HepG2 (cell line): ENCODE measurements at regions not wholly inside any gene's neighbourhood (a gene's known extent, or its start where the extent isn't known, plus 50 kb on each side); places are given as distances from the start of the nearest gene placed in this dataset.

Experiments
- ATAC-seq: fragments of 200-7000 bp; cut with Tn5 transposase; 3 replicates; pipeline ENCODE4 v1.9.1; 2020; ENCODE audit warnings: mild to moderate bottlenecking, moderate library complexity
- BruUV-seq: library from RNA; stranded (reverse); fragments of 400-500 nt; replicated peaks from 2 replicates; lab custom pipeline; 2021; lab: Mats Ljungman, UMichigan
- CTCF ChIA-PET: fragments of 300-600 bp; formaldehyde crosslinking; extraction: SDS; loops from one replicate; lab custom pipeline; 2021; ENCODE audit warnings: low total read pairs, inconsistent platforms, low intra/inter-chr PET ratio; lab: Yijun Ruan, JAX
- POLR2A ChIA-PET: fragments of 350-600 bp; sonication (Branson Sonifier 250); formaldehyde crosslinking; loops from one replicate; lab custom pipeline; 2020; ENCODE audit warnings: antibody characterized with exemption, inconsistent platforms; lab: Yijun Ruan, JAX
- DNase-seq: peaks from one replicate; pipeline ENCODE4 v3.0.0-alpha.2; 2015; ENCODE audit warnings: low spot score
- FAIRE-seq: peaks from 3 replicates; lab custom pipeline; 2011; peaks lifted over from hg19 to GRCh38; lab: Jason Lieb, UNC
- H2AFZ ChIP-seq: one replicate; pipeline ENCODE4 v1.6.1; 2011; ENCODE audit warnings: low read length, inconsistent platforms
- H3K27ac ChIP-seq: fragments of 300-600 bp; 3 replicates; pipeline ENCODE4 v1.8.0; 2011; ENCODE audit warnings: mixed run types, mild to moderate bottlenecking, mixed read lengths, low read length, inconsistent platforms; ENCODE audit not compliant: insufficient read depth; ENCODE audit errors: extremely low read length
- H3K27me3 ChIP-seq, 2 experiments: fragments of 200-600 bp in 1 of 2; 2 replicates in 1 of 2; 3 replicates in 1 of 2; pipeline versions ENCODE4 v1.6.0 to v1.8.0; 2011; ENCODE audit warnings: low read length in 2 of 2, mild to moderate bottlenecking in 2 of 2, moderate library complexity in 2 of 2, inconsistent platforms in 1 of 2; ENCODE audit not compliant: insufficient read depth in 2 of 2, control insufficient read depth in 1 of 2
- H3K36me3 ChIP-seq, 2 experiments: fragments of 200-600 bp in 1 of 2; replicated peaks in 1 of 2; 2 replicates in 1 of 2; 3 replicates in 1 of 2; pipeline versions ENCODE4 v1.5.1 to v1.8.0; 2011; ENCODE audit warnings: low read length in 2 of 2, inconsistent platforms in 1 of 2; ENCODE audit not compliant: insufficient read depth in 2 of 2, control insufficient read depth in 1 of 2
- H3K4me1 ChIP-seq: 2 replicates; pipeline ENCODE4 v1.5.1; 2012; ENCODE audit warnings: low read length, inconsistent platforms; ENCODE audit not compliant: insufficient read depth
- H3K4me2 ChIP-seq: 2 replicates; pipeline ENCODE4 v1.6.0; 2011; ENCODE audit warnings: low read depth, low read length, inconsistent platforms
- H3K4me3 ChIP-seq, 3 experiments: fragments of 200-600 bp in 1 of 3; sonication (generic), shearing (Covaris generic) in 1 of 3; replicated peaks in 1 of 3; 2 replicates each; pipeline ENCODE4 v1.5.1; 2011 to 2016; ENCODE audit warnings: low read length in 3 of 3, inconsistent platforms in 2 of 3, low read depth in 2 of 3, mild to moderate bottlenecking in 2 of 3, control low read depth in 1 of 3, mixed read lengths in 1 of 3; ENCODE audit not compliant: insufficient read depth in 1 of 3
- H3K79me2 ChIP-seq: one replicate; pipeline ENCODE4 v1.6.1; 2011; ENCODE audit warnings: low read length, inconsistent platforms; ENCODE audit not compliant: insufficient read depth
- H3K9ac ChIP-seq: 2 replicates; pipeline ENCODE4 v1.6.0; 2011; ENCODE audit warnings: mild to moderate bottlenecking, low read depth, low read length, inconsistent platforms; ENCODE audit not compliant: insufficient read depth
- H3K9me3 ChIP-seq: 2 replicates; pipeline ENCODE4 v1.5.1; 2012; ENCODE audit warnings: mild to moderate bottlenecking, low read length
- H4K20me1 ChIP-seq: 2 replicates; pipeline ENCODE4 v1.6.0; 2011; ENCODE audit warnings: inconsistent platforms, mild to moderate bottlenecking, low read length, moderate library complexity; ENCODE audit not compliant: insufficient read depth
- GTF3A ChIP-seq: sonication (generic); formaldehyde crosslinking; conservative IDR thresholded peaks from 2 replicates; pipeline ENCODE4 v1.4.0; 2020; ENCODE audit warnings: mild to moderate bottlenecking, missing genetic modification reagents
- HNRNPH1 ChIP-seq: fragments of 200-400 bp; formaldehyde crosslinking; optimal IDR thresholded peaks from 2 replicates; pipeline ENCODE3; 2017; ENCODE audit warnings: mild to moderate bottlenecking, low read depth, low read length
- KLF12 ChIP-seq: sonication (generic); formaldehyde crosslinking; IDR thresholded peaks from 2 replicates; pipeline ENCODE4 v1.4.0; 2020; ENCODE audit warnings: missing genetic modification reagents, borderline replicate concordance
- PLRG1 ChIP-seq: fragments of 450-650 bp; conservative IDR thresholded peaks from 2 replicates; pipeline ENCODE4 v1.6.1; 2016
- ZKSCAN5 ChIP-seq: sonication (generic); formaldehyde crosslinking; IDR thresholded peaks from 2 replicates; pipeline ENCODE4 v1.5.1; 2020; ENCODE audit warnings: mild to moderate bottlenecking, missing genetic modification reagents
- ZMAT5 ChIP-seq: sonication (generic); formaldehyde crosslinking; IDR thresholded peaks from 2 replicates; pipeline ENCODE4 v1.5.0; 2020; ENCODE audit warnings: mild to moderate bottlenecking, low read depth, missing genetic modification reagents, borderline replicate concordance
- ZNF10 ChIP-seq: sonication (generic); formaldehyde crosslinking; IDR thresholded peaks from 2 replicates; pipeline ENCODE4 v1.4.0; 2020; ENCODE audit warnings: mild to moderate bottlenecking, low read depth, missing genetic modification reagents, borderline replicate concordance
- ZNF17 ChIP-seq: sonication (generic); formaldehyde crosslinking; IDR thresholded peaks from 2 replicates; pipeline ENCODE4 v1.5.0; 2020; ENCODE audit warnings: mild to moderate bottlenecking, missing genetic modification reagents
- ZNF337 ChIP-seq: sonication (generic); formaldehyde crosslinking; IDR thresholded peaks from 2 replicates; pipeline ENCODE4 v1.5.1; 2020; ENCODE audit warnings: missing genetic modification reagents, low read depth, mild to moderate bottlenecking, borderline replicate concordance
- ZNF572 ChIP-seq: sonication (generic); formaldehyde crosslinking; IDR thresholded peaks from 2 replicates; pipeline ENCODE4 v1.5.1; 2020; ENCODE audit warnings: mild to moderate bottlenecking, missing genetic modification reagents
- ZNF816 ChIP-seq: sonication (generic); formaldehyde crosslinking; IDR thresholded peaks from 2 replicates; pipeline ENCODE4 v1.8.0; 2022; ENCODE audit warnings: missing genetic modification reagents, mild to moderate bottlenecking, borderline replicate concordance
- WGBS: methylation state at CpG from one replicate; pipeline ENCODE4 v1.1.6; 2017; ENCODE audit warnings: low lambda C conversion rate; 5-methylcytosine and 5-hydroxymethylcytosine counted together
- in situ Hi-C: cut with HindIII; loops from 2 replicates; pipeline ENCODE4 v1.10.0; 2017; ENCODE audit warnings: low pct_unique_long_range_greater_than_20kb; ENCODE audit not compliant: extremely low pct_ligation_motif_present
- intact Hi-C: fragments of 100-400 bp; cut with micrococcal nuclease; formaldehyde crosslinking; loops from one replicate; pipeline ENCODE4 v1.10.0; 2022; ENCODE audit not compliant: unreplicated experiment

GRCh38 chr7:121639705-121640104 is 233.3 kb upstream of the PTPRZ1 start:
- BruUV-seq: no TSS peak
- CTCF ChIA-PET: no interaction called here
- no peaks in the 10 kb centered on the region for H3K9me3 ChIP-seq
- no peaks in the 10 kb centered on the region for H3K4me1 ChIP-seq
- DNase-seq (no peak), ATAC-seq (no peak), FAIRE-seq (no peak)
- H3K27me3 ChIP-seq: no peaks in the 10 kb centered on the region; a peak in 1 of 5 replicates
- H3K79me2 ChIP-seq: no peaks in the 10 kb centered on the region
- no peaks in the 10 kb centered on the region for H4K20me1 ChIP-seq
- no peak overlapping the region for H3K27ac ChIP-seq
- no peak overlapping the region for H3K9ac ChIP-seq
- TF ChIP-seq ZKSCAN5 (CRISPR knock-in tag) (no peak), ZNF337 (CRISPR knock-in tag) (no peak), KLF12 (CRISPR knock-in tag) (no peak), ZMAT5 (CRISPR knock-in tag) (no peak), ZNF816 (CRISPR knock-in tag) (no peak), PLRG1 (no peak), GTF3A (CRISPR knock-in tag) (no peak), ZNF572 (CRISPR knock-in tag) (no peak), HNRNPH1 (no peak), ZNF17 (CRISPR knock-in tag) (no peak), ZNF10 (CRISPR knock-in tag) (no peak)
- H3K4me2 ChIP-seq: no peak overlapping the region
- in situ Hi-C loops (no loop called here), intact Hi-C loops (no loop called here)
- no peaks in the 10 kb centered on the region for H3K36me3 ChIP-seq
- no peak overlapping the region for H3K4me3 ChIP-seq
- POLR2A ChIA-PET: no interaction called here
- H2AFZ ChIP-seq: no peak overlapping the region
- 41% methylated on average over 5 of the region's 5 CpGs for WGBS
